GM10266 (cell line): ENCODE measurements at regions not wholly inside any gene's neighbourhood (a gene's known extent, or its start where the extent isn't known, plus 50 kb on each side); places are given as distances from the start of the nearest gene placed in this dataset.
"Not testable (repeated sequence)": the region's sequence is repeated elsewhere in the genome, so short reads cannot be mapped to it uniquely, and the experiment has no call there.

Experiments used
- DNase-seq: peaks from one replicate; pipeline ENCODE4 v3.0.0; 2012; ENCODE audit errors: extremely low spot score
- CTCF ChIP-seq: IDR thresholded peaks from 2 replicates; pipeline ENCODE4 v1.5.1; 2012; ENCODE audit warnings: mild to moderate bottlenecking, low read depth; ENCODE audit not compliant: control insufficient read depth, insufficient read depth; ENCODE audit errors: missing control alignments

GRCh38 chr16:65312071-65312470, 190.2 kb upstream of the CDH11 start:
- no peak for TF ChIP-seq CTCF
- DNase-seq = no peak

GRCh38 chr16:65310491-65310890, 188.6 kb upstream of the CDH11 start:
- not testable (repeated sequence) for DNase-seq

- no peak for DNase-seq
- TF ChIP-seq CTCF = no peak
Measured at GRCh38 chr16:65309354-65309753, 187.5 kb upstream of the CDH11 start.

- TF ChIP-seq CTCF = no peak
- DNase-seq = no peak
Measured at GRCh38 chr16:65308506-65308905, 186.6 kb upstream of the CDH11 start.

GRCh38 chr16:65307286-65307685, 185.4 kb upstream of the CDH11 start:
- DNase-seq = no peak
- no peak for TF ChIP-seq CTCF

- DNase-seq = no peak
- TF ChIP-seq CTCF = no peak
Measured at GRCh38 chr16:65306722-65307121, 184.9 kb upstream of the CDH11 start.

- no peak for TF ChIP-seq CTCF
- no peak for DNase-seq
Measured at GRCh38 chr16:65306300-65306699, 184.4 kb upstream of the CDH11 start.

- no peak for TF ChIP-seq CTCF
- no peak for DNase-seq
Measured at GRCh38 chr16:65305266-65305959, 183.6 kb upstream of the CDH11 start.
